GM12878 (cell line): ENCODE measurements at regions not wholly inside any gene's neighbourhood (a gene's known extent, or its start where the extent isn't known, plus 50 kb on each side); places are given as distances from the start of the nearest gene placed in this dataset.
A peak's percentile ranks its signal among the peaks of the same experiment; 100 is the strongest.

ENCODE experiments used
- CBX3 ChIP-seq: fragments of 200-600 bp; sonication (generic); IDR thresholded peaks from 2 replicates; pipeline ENCODE4 v1.6.1; 2016; ENCODE audit warnings: low read depth, borderline replicate concordance
- CEBPB ChIP-seq, 2 experiments: fragments of 150-350 bp in 1 of 2; IDR thresholded peaks; 2 replicates each; pipeline ENCODE4 v1.6.1; 2012 to 2014; ENCODE audit warnings: low read depth in 2 of 2, low read length in 2 of 2, borderline replicate concordance in 1 of 2, inconsistent platforms in 1 of 2
- CREM ChIP-seq: IDR thresholded peaks from 2 replicates; pipeline ENCODE4 v1.6.1; 2014; ENCODE audit warnings: antibody characterized with exemption, low read depth
- E2F4 ChIP-seq: IDR thresholded peaks from 2 replicates; pipeline ENCODE4 v1.6.1; 2012; ENCODE audit warnings: low read depth, low read length, improper control_type of control experiment
- EED ChIP-seq: sonication (generic); IDR thresholded peaks from 2 replicates; pipeline ENCODE4 v1.6.1; 2016; ENCODE audit warnings: antibody characterized with exemption, low read depth
- EGR1 ChIP-seq, 2 experiments: IDR thresholded peaks; 1 replicate in 1 of 2; 2 replicates in 1 of 2; pipeline ENCODE4 v1.6.1; 2011 to 2012; ENCODE audit warnings: low read depth in 2 of 2, low read length in 2 of 2, borderline replicate concordance in 1 of 2, mild to moderate bottlenecking in 1 of 2, moderate library complexity in 1 of 2
- ESRRA ChIP-seq: IDR thresholded peaks from 2 replicates; pipeline ENCODE4 v1.6.1; 2012; ENCODE audit warnings: mild to moderate bottlenecking, low read length, improper control_type of control experiment
- ETV6 ChIP-seq, 2 experiments: fragments of 450-650 bp in 1 of 2; IDR thresholded peaks in 1 of 2; conservative IDR thresholded peaks in 1 of 2; 2 replicates each; pipeline ENCODE4 v1.6.1; 2014; ENCODE audit warnings: antibody characterized with exemption in 1 of 2, borderline replicate concordance in 1 of 2, low read depth in 1 of 2, mild to moderate bottlenecking in 1 of 2, moderate library complexity in 1 of 2
- FOS ChIP-seq: IDR thresholded peaks from 3 replicates; pipeline ENCODE4 v1.6.1; 2011; ENCODE audit warnings: borderline replicate concordance; ENCODE audit not compliant: insufficient read length; ENCODE audit errors: extremely low read depth
- JUND ChIP-seq: IDR thresholded peaks from 2 replicates; pipeline ENCODE4 v1.6.1; 2012; ENCODE audit warnings: low read depth, mild to moderate bottlenecking, low read length, improper control_type of control experiment, moderate library complexity
- MYB ChIP-seq: fragments of 150-350 bp; IDR thresholded peaks from 2 replicates; pipeline ENCODE4 v1.6.1; 2014; ENCODE audit warnings: mild to moderate bottlenecking, low read depth, low read length, borderline replicate concordance
- MYC ChIP-seq: IDR thresholded peaks from 2 replicates; pipeline ENCODE4 v1.6.1; 2011; ENCODE audit warnings: mild to moderate bottlenecking, low read length, moderate library complexity, inconsistent platforms; ENCODE audit not compliant: insufficient read depth, insufficient replicate concordance, insufficient read length, severe bottlenecking
- NFYB ChIP-seq: IDR thresholded peaks from 2 replicates; pipeline ENCODE4 v1.6.1; 2011; ENCODE audit warnings: low read depth, mild to moderate bottlenecking, low read length, improper control_type of control experiment, moderate library complexity; ENCODE audit not compliant: insufficient read depth
- PAX8 ChIP-seq: fragments of 450-650 bp; IDR thresholded peaks from 2 replicates; pipeline ENCODE4 v1.6.1; 2017; ENCODE audit warnings: mild to moderate bottlenecking, moderate library complexity
- POLR2A ChIP-seq: IDR thresholded peaks from 2 replicates; pipeline ENCODE4 v1.6.1; 2011; ENCODE audit warnings: low read depth, mild to moderate bottlenecking, low read length
- POU2F2 ChIP-seq: IDR thresholded peaks from 3 replicates; pipeline ENCODE4 v1.6.1; 2011; ENCODE audit warnings: low read depth, mild to moderate bottlenecking, low read length, borderline replicate concordance
- RAD51 ChIP-seq: fragments of 450-650 bp; IDR thresholded peaks from 2 replicates; pipeline ENCODE4 v1.6.1; 2016; ENCODE audit warnings: moderate library complexity, mild to moderate bottlenecking, inconsistent platforms
- SMAD1 ChIP-seq: fragments of 450-650 bp; IDR thresholded peaks from 2 replicates; pipeline ENCODE4 v1.6.1; 2018; ENCODE audit warnings: mild to moderate bottlenecking, low read depth; ENCODE audit not compliant: partially characterized antibody
- SP1 ChIP-seq: IDR thresholded peaks from one replicate; pipeline ENCODE4 v1.6.1; 2011; ENCODE audit warnings: low read depth, low read length
- SUPT20H ChIP-seq: IDR thresholded peaks from 2 replicates; pipeline ENCODE4 v1.6.1; 2011; ENCODE audit warnings: low read depth, mild to moderate bottlenecking, low read length, moderate library complexity, borderline replicate concordance; ENCODE audit not compliant: control insufficient read depth
- SUZ12 ChIP-seq: fragments of 200-600 bp; sonication (generic); IDR thresholded peaks from one replicate; pipeline ENCODE4 v1.6.1; 2018; ENCODE audit warnings: antibody characterized with exemption, mild to moderate bottlenecking; ENCODE audit not compliant: unreplicated experiment
- TCF12 ChIP-seq: IDR thresholded peaks from 2 replicates; pipeline ENCODE4 v1.6.1; 2011; ENCODE audit warnings: low read depth, mild to moderate bottlenecking, low read length
- TCF3 ChIP-seq: IDR thresholded peaks from 2 replicates; pipeline ENCODE4 v1.6.1; 2012; ENCODE audit warnings: low read depth, mild to moderate bottlenecking, low read length, borderline replicate concordance; ENCODE audit not compliant: insufficient read depth
- ZNF217 ChIP-seq: fragments of 450-650 bp; IDR thresholded peaks from 2 replicates; pipeline ENCODE4 v1.6.1; 2017; ENCODE audit warnings: antibody characterized with exemption, mild to moderate bottlenecking
- ZNF687 ChIP-seq: fragments of 450-650 bp; IDR thresholded peaks from 2 replicates; pipeline ENCODE4 v1.6.1; 2017; ENCODE audit warnings: mild to moderate bottlenecking, moderate library complexity
- TF ChIP-seq, protein P1 (sequence below): IDR thresholded peaks from 2 replicates; pipeline ENCODE4 v1.6.1; 2011; ENCODE audit warnings: low read depth, mild to moderate bottlenecking, low read length, moderate library complexity, borderline replicate concordance; ENCODE audit errors: extremely low read depth

DNA sequence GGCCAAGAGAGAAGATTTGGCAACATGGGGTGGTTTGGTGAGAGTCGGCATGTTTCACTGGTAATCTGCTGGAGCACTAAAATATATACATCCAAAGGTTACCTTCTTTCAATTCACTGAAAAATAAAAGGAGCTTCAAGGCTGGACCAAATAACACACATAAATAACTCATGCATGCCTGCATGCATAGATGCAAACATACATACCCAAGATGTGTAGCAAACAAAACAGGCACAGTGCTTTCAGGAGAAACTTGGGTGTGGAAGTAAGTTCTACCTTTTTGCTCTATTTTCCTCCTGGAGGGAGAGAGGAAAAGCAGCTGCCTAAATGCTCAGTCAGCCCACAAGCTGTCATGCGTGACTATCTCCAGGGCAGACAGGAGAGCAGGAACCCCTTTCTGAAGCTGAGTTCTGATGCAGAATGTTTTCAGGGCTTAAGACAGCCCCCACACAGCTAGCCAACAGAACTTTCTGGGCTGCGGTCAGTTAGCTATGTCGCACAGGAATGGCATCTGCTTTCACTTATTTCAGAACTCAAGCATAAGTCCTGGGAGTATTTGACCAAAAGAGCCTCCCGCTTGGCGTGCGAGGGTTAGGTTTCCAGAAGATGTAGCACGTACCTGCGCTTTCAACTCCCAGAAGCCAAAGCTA lies 166.2 kb downstream of the TOMM20 start (continued):
- TF ChIP-seq SUPT20H: no peak
- no peak for TF ChIP-seq CBX3
- TF ChIP-seq JUND: no peak
- TF ChIP-seq POU2F2: peak; percentile 79; the same call in 2 of the 3 replicates
- no peak for TF ChIP-seq ESRRA
- peak; percentile 66; the same call in 1 of the 2 replicates for TF ChIP-seq MYB
- TF ChIP-seq SMAD1: no peak
- TF ChIP-seq CEBPB (IDR thresholded peaks at IDR 0.05; ENCODE audit: borderline replicate concordance in 1 of 2, low read depth in 2 of 2, low read length in 2 of 2): no peak
- TF ChIP-seq PAX8: peak; percentile 63; the same call in 1 of the 2 replicates
- peak in 1 of 2 experiments; percentile 52; a peak in 1 of 3 replicates for TF ChIP-seq EGR1 (IDR thresholded peaks at IDR 0.05; ENCODE audit: borderline replicate concordance in 1 of 2, low read depth in 2 of 2, low read length in 2 of 2)
- peak; percentile 83 for TF ChIP-seq TCF3
- peak; percentile 88 for TF ChIP-seq CREM
- no peak for TF ChIP-seq E2F4
- TF ChIP-seq ZNF217: no peak
- no peak for TF ChIP-seq NFYB
- no peak for TF ChIP-seq FOS
- TF ChIP-seq ZNF687: no peak; the same call in none of the 2 replicates
- TF ChIP-seq TCF12: peak; percentile 93
- no peak for TF ChIP-seq RAD51
- TF ChIP-seq SUZ12: no peak
- peak; percentile 67; the same call in 1 of the 2 replicates for TF ChIP-seq POLR2A
- 0 out of 4 replicates have a peak, but pooled peaks of 1 of the 2 experiments have one; percentile 31 for TF ChIP-seq ETV6 (conservative IDR thresholded peaks at IDR 0.05 in 1 of 2, IDR thresholded peaks at IDR 0.05 in 1 of 2; ENCODE audit: borderline replicate concordance in 1 of 2, low read depth in 1 of 2)
- TF ChIP-seq, protein P1, sequence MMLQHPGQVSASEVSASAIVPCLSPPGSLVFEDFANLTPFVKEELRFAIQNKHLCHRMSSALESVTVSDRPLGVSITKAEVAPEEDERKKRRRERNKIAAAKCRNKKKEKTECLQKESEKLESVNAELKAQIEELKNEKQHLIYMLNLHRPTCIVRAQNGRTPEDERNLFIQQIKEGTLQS: no peak
- peak; percentile 81 for TF ChIP-seq SP1
- peak; percentile 89 for TF ChIP-seq EED
- no peak for TF ChIP-seq MYC
